HUES64 (cell line): ENCODE measurements at regions not wholly inside any gene's neighbourhood (a gene's known extent, or its start where the extent isn't known, plus 50 kb on each side); places are given as distances from the start of the nearest gene placed in this dataset.

ENCODE experiments used
- H3K27ac ChIP-seq: 2 replicates; pipeline ENCODE4 v1.7.0; 2013; ENCODE audit warnings: low read depth, low read length, inconsistent platforms
- H3K27me3 ChIP-seq: 2 replicates; pipeline ENCODE4 v1.6.1; 2013; ENCODE audit warnings: mild to moderate bottlenecking, low read length; ENCODE audit not compliant: insufficient read depth
- H3K36me3 ChIP-seq: 2 replicates; pipeline ENCODE4 v1.6.1; 2013; ENCODE audit warnings: mild to moderate bottlenecking, low read length; ENCODE audit not compliant: insufficient read depth
- H3K4me1 ChIP-seq: 2 replicates; pipeline ENCODE4 v1.6.1; 2013; ENCODE audit warnings: mild to moderate bottlenecking, low read length, moderate library complexity; ENCODE audit not compliant: insufficient read depth
- H3K4me3 ChIP-seq: 2 replicates; pipeline ENCODE4 v1.5.1; 2013; ENCODE audit warnings: mild to moderate bottlenecking, low read length, moderate library complexity
- H3K9ac ChIP-seq: 2 replicates; pipeline ENCODE4 v1.6.1; 2013; ENCODE audit warnings: mild to moderate bottlenecking, low read depth, low read length
- H3K9me3 ChIP-seq: 2 replicates; pipeline ENCODE4 v1.6.1; 2013; ENCODE audit warnings: low read depth, low read length; ENCODE audit not compliant: insufficient read depth
- WGBS: fragments of 150-250, 120-280 bp; methylation state at CpG from one replicate; pipeline ENCODE4 v1.1.7; 2013; ENCODE audit warnings: missing lambda C conversion rate; 5-methylcytosine and 5-hydroxymethylcytosine counted together

GRCh38 chr13:72346716-72347115 lies 380.7 kb downstream of the MZT1 start:
- Histone ChIP-seq H3K27ac (no peak overlapping the region), H3K27me3 (no peaks in the 10 kb centered on the region), H3K9ac (no peak overlapping the region), H3K4me3 (no peak overlapping the region), H3K36me3 (no peaks in the 10 kb centered on the region), H3K4me1 (no peaks in the 10 kb centered on the region), H3K9me3 (no peaks in the 10 kb centered on the region)
- 83% methylated on average over 5 of the region's 5 CpGs for WGBS

GRCh38 chr13:72342364-72342763 lies 385.1 kb downstream of the MZT1 start:
- 96% methylated on average over 5 of the region's 5 CpGs for WGBS
- Histone ChIP-seq H3K27me3 (no peaks in the 10 kb centered on the region), H3K27ac (no peak overlapping the region), H3K9ac (no peak overlapping the region), H3K4me3 (no peak overlapping the region), H3K9me3 (no peaks in the 10 kb centered on the region), H3K36me3 (no peaks in the 10 kb centered on the region), H3K4me1 (no peaks in the 10 kb centered on the region)

GRCh38 chr13:72341904-72342303 lies 385.5 kb downstream of the MZT1 start:
- Histone ChIP-seq H3K27ac (no peak overlapping the region), H3K4me1 (no peaks in the 10 kb centered on the region), H3K9me3 (no peaks in the 10 kb centered on the region), H3K9ac (no peak overlapping the region), H3K27me3 (no peaks in the 10 kb centered on the region), H3K36me3 (no peaks in the 10 kb centered on the region), H3K4me3 (no peak overlapping the region)
- 97% methylated on average over 5 of the region's 5 CpGs for WGBS

- Histone ChIP-seq H3K4me1 (peaks cover 10% of the 10 kb centered on the region; the same call in 1 of the 2 replicates), H3K27me3 (no peaks in the 10 kb centered on the region), H3K27ac (no peak overlapping the region), H3K9ac (no peak overlapping the region), H3K9me3 (no peaks in the 10 kb centered on the region), H3K4me3 (no peak overlapping the region), H3K36me3 (no peaks in the 10 kb centered on the region)
- 97% methylated on average over 3 of the region's 3 CpGs for WGBS
These were observed 409.9 kb downstream of the MZT1 start for GRCh38 chr13:72317346-72318109.

GRCh38 chr13:72316716-72317115 lies 410.7 kb downstream of the MZT1 start:
- H3K36me3 ChIP-seq: no peaks in the 10 kb centered on the region
- H3K4me3 ChIP-seq: no peak overlapping the region
- H3K27me3 ChIP-seq: no peaks in the 10 kb centered on the region
- H3K9me3 ChIP-seq: no peaks in the 10 kb centered on the region
- no peak overlapping the region for H3K9ac ChIP-seq
- H3K27ac ChIP-seq: no peak overlapping the region
- 93% methylated on average over 4 of the region's 5 CpGs for WGBS
- peaks cover 10% of the 10 kb centered on the region; the same call in 1 of the 2 replicates for H3K4me1 ChIP-seq

DNA sequence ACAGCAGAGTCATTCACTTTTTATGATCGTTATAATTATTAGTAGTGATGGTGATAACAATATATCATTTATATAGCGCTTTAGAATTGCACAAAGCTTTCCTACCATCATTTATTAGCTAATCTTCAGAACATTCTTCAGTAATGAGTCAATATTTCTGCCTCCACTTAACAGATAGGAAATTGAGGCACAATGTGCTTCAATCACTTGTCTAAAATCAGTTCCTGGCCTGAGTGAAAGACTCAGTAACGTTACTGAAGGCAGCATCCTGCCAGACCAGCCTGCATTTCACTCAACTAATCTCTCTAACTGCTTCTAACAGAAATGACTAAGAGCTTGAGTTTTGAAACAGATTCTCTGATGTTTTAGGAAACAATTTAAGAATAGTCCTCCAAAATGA lies 412.1 kb downstream of the MZT1 start:
- H3K36me3 ChIP-seq: no peaks in the 10 kb centered on the region
- no peak overlapping the region for H3K9ac ChIP-seq
- H3K27me3 ChIP-seq: no peaks in the 10 kb centered on the region
- H3K4me1 ChIP-seq: peaks cover 10% of the 10 kb centered on the region; the same call in 1 of the 2 replicates
- WGBS: 97% methylated on average over 2 of the region's 3 CpGs
- H3K9me3 ChIP-seq: no peaks in the 10 kb centered on the region
- H3K4me3 ChIP-seq: no peak overlapping the region
- H3K27ac ChIP-seq: no peak overlapping the region

DNA sequence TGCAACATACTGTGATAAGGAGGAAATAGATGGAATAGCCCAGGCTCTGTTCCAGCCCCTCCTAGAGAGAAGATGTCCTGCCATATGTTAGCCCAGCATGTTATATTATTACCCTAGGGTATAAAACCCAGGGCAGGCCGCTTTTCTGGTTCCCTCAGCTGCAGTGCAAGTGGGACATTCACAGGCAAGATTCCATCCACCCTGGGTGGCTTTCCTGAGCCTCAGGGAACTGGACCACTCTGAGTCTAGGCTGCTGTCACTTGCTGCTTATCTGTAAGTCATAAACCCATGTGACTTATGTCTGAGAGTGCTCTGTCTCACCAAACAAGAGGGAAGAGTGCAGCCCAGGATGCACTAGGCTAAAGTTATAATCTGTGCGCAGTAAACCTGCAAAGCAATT lies 413.2 kb downstream of the MZT1 start:
- H3K9ac ChIP-seq: no peak overlapping the region
- peaks cover 10% of the 10 kb centered on the region; the same call in 1 of the 2 replicates for H3K4me1 ChIP-seq
- H3K9me3 ChIP-seq: no peaks in the 10 kb centered on the region
- H3K4me3 ChIP-seq: no peak overlapping the region
- H3K36me3 ChIP-seq: no peaks in the 10 kb centered on the region
- no peaks in the 10 kb centered on the region for H3K27me3 ChIP-seq
- H3K27ac ChIP-seq: no peak overlapping the region
- WGBS: 96% methylated on average over 2 of the region's 2 CpGs

DNA sequence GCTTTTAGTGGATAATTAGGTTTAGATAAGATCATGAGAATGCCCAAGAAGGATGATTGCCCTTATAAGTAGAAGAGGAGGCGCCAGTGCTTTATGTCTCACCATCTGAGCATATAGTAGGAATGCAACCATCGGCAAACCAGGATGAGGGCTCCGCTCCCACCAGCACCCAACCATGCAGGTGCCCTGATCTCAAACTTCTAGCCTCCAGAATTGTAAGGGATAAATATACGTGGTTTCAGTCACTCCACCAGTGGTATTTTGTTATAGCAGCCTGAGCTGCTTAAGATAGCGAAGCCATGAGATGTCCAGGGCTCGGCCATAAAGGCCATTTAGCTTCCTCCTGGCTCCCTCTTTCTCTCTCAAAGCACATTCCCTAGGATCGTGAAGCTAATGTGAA lies 413.9 kb downstream of the MZT1 start:
- no peaks in the 10 kb centered on the region for H3K36me3 ChIP-seq
- 97% methylated on average over 7 of the region's 7 CpGs for WGBS
- H3K9me3 ChIP-seq: no peaks in the 10 kb centered on the region
- H3K4me3 ChIP-seq: no peak overlapping the region
- H3K27ac ChIP-seq: no peak overlapping the region
- no peak overlapping the region for H3K9ac ChIP-seq
- no peaks in the 10 kb centered on the region for H3K27me3 ChIP-seq
- peaks cover 4% of the 10 kb centered on the region; the same call in 1 of the 2 replicates for H3K4me1 ChIP-seq

GRCh38 chr13:72303941-72304746 lies 423.3 kb downstream of the MZT1 start:
- Histone ChIP-seq H3K27me3 (no peaks in the 10 kb centered on the region), H3K4me1 (peaks cover 23% of the 10 kb centered on the region), H3K9me3 (no peaks in the 10 kb centered on the region), H3K9ac (no peak overlapping the region), H3K4me3 (no peak overlapping the region), H3K27ac (no peak overlapping the region), H3K36me3 (no peaks in the 10 kb centered on the region)
- 91% methylated on average over 6 of the region's 7 CpGs for WGBS

DNA sequence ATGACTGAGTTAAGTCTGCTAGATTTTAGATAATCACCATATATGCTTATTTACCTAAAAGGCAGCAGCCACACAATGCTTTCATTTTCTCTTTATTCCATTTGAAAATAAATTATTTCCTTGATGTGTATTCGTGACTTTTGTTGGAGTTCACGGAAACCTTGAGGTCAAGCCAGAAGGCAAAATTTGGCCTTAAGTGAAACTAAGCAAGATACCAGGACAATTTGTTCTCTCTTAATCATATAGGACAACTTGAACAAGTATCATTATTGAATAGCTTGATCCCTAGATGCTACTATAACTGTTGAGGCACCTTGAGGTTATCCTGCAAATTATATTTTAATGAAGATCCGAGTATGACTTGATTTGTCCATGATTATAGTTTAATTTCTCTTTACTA lies 429.2 kb upstream of the DACH1 start:
- Histone ChIP-seq H3K4me3 (no peak overlapping the region), H3K27ac (no peak overlapping the region), H3K9me3 (no peaks in the 10 kb centered on the region), H3K4me1 (peaks cover 42% of the 10 kb centered on the region), H3K27me3 (no peaks in the 10 kb centered on the region), H3K36me3 (no peaks in the 10 kb centered on the region), H3K9ac (no peak overlapping the region)
- WGBS: 95% methylated on average over 2 of the region's 3 CpGs

- H3K9ac ChIP-seq: no peak overlapping the region
- H3K36me3 ChIP-seq: no peaks in the 10 kb centered on the region
- H3K27me3 ChIP-seq: no peaks in the 10 kb centered on the region
- WGBS: 85% methylated on average over 2 of the region's 2 CpGs
- peaks cover 37% of the 10 kb centered on the region for H3K4me1 ChIP-seq
- H3K4me3 ChIP-seq: no peak overlapping the region
- no peaks in the 10 kb centered on the region for H3K9me3 ChIP-seq
- H3K27ac ChIP-seq: no peak overlapping the region
These were observed 428.1 kb upstream of the DACH1 start for GRCh38 chr13:72295153-72295552.
